Activated CD8-positive, alpha-beta T cell treated with anti-CD3 and anti-CD28 coated beads for 36 hours (primary cell): ENCODE measurements at regions not wholly inside any gene's neighbourhood (a gene's known extent, or its start where the extent isn't known, plus 50 kb on each side); places are given as distances from the start of the nearest gene placed in this dataset.

Source experiments
- ATAC-seq: fragments of 200-7000 bp; cut with Tn5 transposase; one replicate; pipeline ENCODE4 v1.10.0; 2021; ENCODE audit warnings: mild to moderate bottlenecking, moderate library complexity
- CTCF ChIA-PET: fragments of 350-600 bp; sonication (Branson Sonifier 250); formaldehyde crosslinking; loops from one replicate; lab custom pipeline; 2021; ENCODE audit warnings: antibody characterized with exemption; lab: Charles Lee
- POLR2A ChIA-PET: fragments of 350-600 bp; sonication (Branson Sonifier 250); formaldehyde crosslinking; loops from one replicate; lab custom pipeline; 2021; ENCODE audit warnings: antibody characterized with exemption; lab: Charles Lee
- DNase-seq: peaks from one replicate; pipeline ENCODE4 v3.0.0-alpha.2; 2020
- H3K27ac Mint-ChIP-seq: one replicate; pipeline ENCODE4 v1.8.0; 2021; ENCODE audit warnings: mild to moderate bottlenecking, mixed read lengths
- H3K27me3 Mint-ChIP-seq: one replicate; pipeline ENCODE4 v1.8.0; 2021; ENCODE audit warnings: mixed read lengths
- H3K36me3 Mint-ChIP-seq: one replicate; pipeline ENCODE4 v1.8.0; 2021; ENCODE audit warnings: low read depth, mixed read lengths
- H3K4me1 Mint-ChIP-seq: one replicate; pipeline ENCODE4 v1.8.0; 2021; ENCODE audit warnings: low read depth, mixed read lengths
- H3K4me3 Mint-ChIP-seq: one replicate; pipeline ENCODE4 v1.8.0; 2021; ENCODE audit warnings: mild to moderate bottlenecking, moderate library complexity, mixed read lengths
- H3K9me3 Mint-ChIP-seq: one replicate; pipeline ENCODE4 v1.8.0; 2021; ENCODE audit warnings: mixed read lengths
- intact Hi-C: fragments of 100-400 bp; cut with micrococcal nuclease; formaldehyde crosslinking; loops from one replicate; pipeline ENCODE4 v1.10.0; 2022
- TF ChIP-seq, protein P1 (sequence below): fragments of 200-600 bp; IDR thresholded peaks from one replicate; pipeline ENCODE4 v1.8.0; 2022; ENCODE audit warnings: antibody characterized with exemption, mild to moderate bottlenecking

DNA sequence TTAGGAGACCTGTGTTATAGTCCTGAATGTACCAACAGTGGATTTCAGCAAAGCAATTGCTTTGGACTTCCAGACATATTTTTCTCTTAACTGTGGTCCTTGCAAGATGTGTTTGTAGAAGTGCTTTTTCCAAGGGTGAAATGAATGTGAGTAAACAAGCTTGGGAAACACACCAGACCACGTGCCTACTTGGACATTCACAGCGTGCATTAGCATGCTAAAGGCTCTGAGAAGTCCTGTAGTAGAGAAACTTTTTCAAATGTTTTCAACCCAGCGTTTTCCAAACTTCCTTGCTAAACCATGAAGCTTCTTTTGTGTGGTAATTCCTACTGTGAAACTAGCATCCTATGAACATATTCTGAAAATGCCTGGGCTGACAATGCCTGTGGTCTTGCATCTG, 91.2 kb upstream of the DBX1 start:
- no peak for ATAC-seq
- no peak for DNase-seq
- no peak overlapping the region for H3K27ac Mint-ChIP-seq
- TF ChIP-seq, protein P1, sequence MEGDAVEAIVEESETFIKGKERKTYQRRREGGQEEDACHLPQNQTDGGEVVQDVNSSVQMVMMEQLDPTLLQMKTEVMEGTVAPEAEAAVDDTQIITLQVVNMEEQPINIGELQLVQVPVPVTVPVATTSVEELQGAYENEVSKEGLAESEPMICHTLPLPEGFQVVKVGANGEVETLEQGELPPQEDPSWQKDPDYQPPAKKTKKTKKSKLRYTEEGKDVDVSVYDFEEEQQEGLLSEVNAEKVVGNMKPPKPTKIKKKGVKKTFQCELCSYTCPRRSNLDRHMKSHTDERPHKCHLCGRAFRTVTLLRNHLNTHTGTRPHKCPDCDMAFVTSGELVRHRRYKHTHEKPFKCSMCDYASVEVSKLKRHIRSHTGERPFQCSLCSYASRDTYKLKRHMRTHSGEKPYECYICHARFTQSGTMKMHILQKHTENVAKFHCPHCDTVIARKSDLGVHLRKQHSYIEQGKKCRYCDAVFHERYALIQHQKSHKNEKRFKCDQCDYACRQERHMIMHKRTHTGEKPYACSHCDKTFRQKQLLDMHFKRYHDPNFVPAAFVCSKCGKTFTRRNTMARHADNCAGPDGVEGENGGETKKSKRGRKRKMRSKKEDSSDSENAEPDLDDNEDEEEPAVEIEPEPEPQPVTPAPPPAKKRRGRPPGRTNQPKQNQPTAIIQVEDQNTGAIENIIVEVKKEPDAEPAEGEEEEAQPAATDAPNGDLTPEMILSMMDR = no peak
- ChIA-PET CTCF (interaction anchor here (1.1 to 1.6 kb wide), 2 partner anchors 19 to 119 kb away, joined by 3 read pairs; no protein-coding TSS in a partner anchor), POLR2A (no interaction called here)
- H3K9me3 Mint-ChIP-seq = no peaks in the 10 kb centered on the region
- no peaks in the 10 kb centered on the region for H3K36me3 Mint-ChIP-seq
- intact Hi-C loops = no loop called here
- no peaks in the 10 kb centered on the region for H3K4me1 Mint-ChIP-seq
- H3K27me3 Mint-ChIP-seq = peaks cover 8% of the 10 kb centered on the region
- H3K4me3 Mint-ChIP-seq = no peak overlapping the region

DNA sequence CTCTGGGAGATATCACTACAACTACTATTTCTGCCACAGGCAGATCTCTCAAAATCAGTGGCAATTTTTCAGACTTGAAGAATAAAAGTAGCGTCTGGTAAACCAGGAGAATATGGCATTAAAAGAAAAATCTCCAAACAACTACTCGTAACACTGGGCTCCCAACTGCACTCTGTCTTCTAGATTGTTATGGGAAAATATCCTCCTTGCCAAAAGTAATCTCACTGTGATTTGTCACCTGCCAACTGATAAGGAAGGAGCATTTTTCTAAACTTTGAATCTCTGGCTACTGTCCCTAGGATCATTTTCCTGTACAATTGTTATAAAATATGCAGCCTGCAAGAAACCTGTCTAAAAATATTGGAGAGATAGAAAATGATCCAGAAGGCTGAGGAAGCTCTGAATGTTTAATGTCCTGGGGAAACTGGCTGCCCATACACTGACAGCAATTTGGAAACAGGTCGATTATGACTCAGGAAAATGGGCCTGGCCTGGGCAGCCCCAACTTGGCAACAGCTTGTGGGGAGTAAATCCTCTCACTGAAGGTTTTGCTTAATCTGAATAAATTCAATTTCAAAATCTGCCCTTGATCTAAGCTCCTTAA, 90.5 kb upstream of the DBX1 start:
- TF ChIP-seq, protein P1 = no peak
- H3K27ac Mint-ChIP-seq = no peak overlapping the region
- intact Hi-C loops = no loop called here

DNA sequence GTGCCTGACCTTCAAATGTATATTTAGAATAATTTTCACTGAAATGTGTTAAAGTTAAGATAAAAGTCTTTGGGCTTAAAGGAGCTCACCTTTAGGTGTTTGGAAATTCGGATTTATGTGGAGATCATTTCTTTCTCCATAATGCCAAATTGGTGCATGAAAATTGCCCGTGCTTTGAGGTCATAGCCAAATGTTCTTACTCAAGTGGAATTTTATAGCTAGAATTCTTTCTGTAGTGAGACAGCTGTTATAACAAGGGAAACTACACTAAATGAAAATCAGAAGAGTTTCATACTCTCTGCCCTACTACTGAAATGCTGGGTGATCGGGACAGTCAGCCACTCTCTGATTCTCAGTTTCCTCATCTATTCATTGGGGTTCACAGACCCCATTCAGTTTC, 89.5 kb upstream of the DBX1 start:
- Mint-ChIP-seq H3K9me3 (no peaks in the 10 kb centered on the region), H3K36me3 (no peaks in the 10 kb centered on the region), H3K4me1 (no peaks in the 10 kb centered on the region), H3K4me3 (no peak overlapping the region), H3K27me3 (peaks cover 7% of the 10 kb centered on the region), H3K27ac (no peak overlapping the region)
- ATAC-seq (no peak), DNase-seq (no peak)
- intact Hi-C loops = no loop called here
- POLR2A ChIA-PET = no interaction called here
- CTCF ChIA-PET = interaction anchor here (1.3 to 1.6 kb wide), 2 partner anchors 9 to 20 kb away, joined by 3 to 4 read pairs; no protein-coding TSS in a partner anchor
- TF ChIP-seq, protein P1 = no peak

More for the DNA sequence above, 90.5 kb upstream of the DBX1 start:
- no peaks in the 10 kb centered on the region for H3K36me3 Mint-ChIP-seq
- POLR2A ChIA-PET = no interaction called here
- peaks cover 10% of the 10 kb centered on the region for H3K27me3 Mint-ChIP-seq
- ATAC-seq (no peak), DNase-seq (no peak)
- CTCF ChIA-PET = interaction anchor here (1.3 to 1.6 kb wide), 2 partner anchors 8 to 19 kb away, joined by 3 to 4 read pairs; no protein-coding TSS in a partner anchor
- no peak overlapping the region for H3K4me3 Mint-ChIP-seq
- no peaks in the 10 kb centered on the region for H3K9me3 Mint-ChIP-seq
- no peaks in the 10 kb centered on the region for H3K4me1 Mint-ChIP-seq

DNA sequence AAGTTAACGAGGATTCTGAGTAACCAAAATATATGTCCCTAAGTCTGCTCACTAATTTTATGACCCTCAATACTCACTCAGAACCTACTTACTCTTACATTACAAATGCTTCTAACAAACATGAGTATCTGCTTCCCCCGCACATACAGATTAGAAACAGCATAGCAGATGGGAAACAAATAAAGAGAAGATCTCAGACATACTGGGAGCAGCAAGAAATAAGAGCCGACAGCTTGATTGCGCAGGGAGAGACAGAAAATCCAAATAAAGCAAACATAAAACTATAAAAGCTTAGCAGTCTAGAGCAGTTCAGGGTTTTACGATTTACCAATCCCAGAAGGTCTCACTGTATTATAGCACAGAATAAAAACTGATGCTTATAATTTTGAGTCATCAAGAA, 89.1 kb upstream of the DBX1 start:
- no peak overlapping the region for H3K4me3 Mint-ChIP-seq
- intact Hi-C loops = no loop called here
- H3K27me3 Mint-ChIP-seq = peaks cover 7% of the 10 kb centered on the region
- ATAC-seq = no peak
- no peaks in the 10 kb centered on the region for H3K9me3 Mint-ChIP-seq
- POLR2A ChIA-PET = no interaction called here
- CTCF ChIA-PET = interaction anchor here (1.3 kb wide), 1 partner anchor 10 kb away, joined by 4 read pairs; no protein-coding TSS in a partner anchor
- no peak for DNase-seq
- no peaks in the 10 kb centered on the region for H3K36me3 Mint-ChIP-seq
- H3K27ac Mint-ChIP-seq = no peak overlapping the region
- H3K4me1 Mint-ChIP-seq = no peaks in the 10 kb centered on the region
- TF ChIP-seq, protein P1 = no peak

DNA sequence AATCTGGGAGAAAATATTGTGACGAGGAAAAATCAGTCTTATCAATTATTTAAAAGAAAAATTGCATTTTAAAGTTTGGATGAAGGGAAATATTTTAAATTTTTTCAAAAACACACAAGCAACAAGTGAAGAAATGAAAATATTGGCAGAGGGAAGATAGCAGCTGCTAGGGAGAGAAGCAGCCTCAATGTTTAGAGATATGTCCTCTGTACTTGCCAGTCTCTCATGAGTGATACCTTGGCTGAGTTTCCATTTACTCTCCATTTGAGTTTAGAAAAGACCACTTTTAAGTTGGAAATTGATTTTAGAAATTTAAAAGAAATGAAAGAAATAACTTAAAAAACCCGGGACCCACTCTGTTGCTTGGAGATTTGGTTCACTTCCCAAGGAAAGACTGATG, 88.6 kb upstream of the DBX1 start:
- intact Hi-C loops = no loop called here
- POLR2A ChIA-PET = no interaction called here
- TF ChIP-seq, protein P1 = no peak
- no peak for DNase-seq
- Mint-ChIP-seq H3K27ac (no peak overlapping the region), H3K27me3 (peaks cover 7% of the 10 kb centered on the region), H3K4me3 (no peak overlapping the region), H3K36me3 (no peaks in the 10 kb centered on the region), H3K9me3 (no peaks in the 10 kb centered on the region), H3K4me1 (no peaks in the 10 kb centered on the region)
- CTCF ChIA-PET = no interaction called here
- no peak for ATAC-seq
